Progenitor cell of endocrine pancreas (in vitro differentiated cells): ENCODE measurements at regions not wholly inside any gene's neighbourhood (a gene's known extent, or its start where the extent isn't known, plus 50 kb on each side); places are given as distances from the start of the nearest gene placed in this dataset.

Experiments
- DNase-seq: peaks from one replicate; pipeline ENCODE4 v3.0.0; 2021; ENCODE audit warnings: low spot score; ENCODE audit not compliant: unreplicated experiment
- H3K27ac Mint-ChIP-seq: 2 replicates; pipeline ENCODE4 v1.8.0; 2021; ENCODE audit warnings: mild to moderate bottlenecking, moderate library complexity, mixed read lengths
- H3K27me3 Mint-ChIP-seq: 2 replicates; pipeline ENCODE4 v1.8.0; 2021; ENCODE audit warnings: mixed read lengths
- H3K36me3 Mint-ChIP-seq: 2 replicates; pipeline ENCODE4 v1.8.0; 2022; ENCODE audit warnings: mixed read lengths; ENCODE audit not compliant: insufficient read depth
- H3K4me1 Mint-ChIP-seq: 2 replicates; pipeline ENCODE4 v1.8.0; 2021; ENCODE audit warnings: low read depth, mixed read lengths
- H3K4me3 Mint-ChIP-seq: 2 replicates; pipeline ENCODE4 v1.8.0; 2021; ENCODE audit warnings: low read depth, mild to moderate bottlenecking, moderate library complexity, mixed read lengths
- H3K9me3 Mint-ChIP-seq: 2 replicates; pipeline ENCODE4 v1.8.0; 2021; ENCODE audit warnings: low read depth, mixed read lengths
- TF ChIP-seq, protein P1 (sequence below): fragments of 200-600 bp; sonication (generic); IDR thresholded peaks from one replicate; pipeline ENCODE4 v1.5.0; 2021; ENCODE audit warnings: antibody characterized with exemption, mild to moderate bottlenecking; ENCODE audit not compliant: unreplicated experiment

GRCh38 chr3:72231439-72232196 is 446.7 kb upstream of the PROK2 start:
- peaks cover 2% of the 10 kb centered on the region for H3K9me3 Mint-ChIP-seq
- TF ChIP-seq, protein P1, sequence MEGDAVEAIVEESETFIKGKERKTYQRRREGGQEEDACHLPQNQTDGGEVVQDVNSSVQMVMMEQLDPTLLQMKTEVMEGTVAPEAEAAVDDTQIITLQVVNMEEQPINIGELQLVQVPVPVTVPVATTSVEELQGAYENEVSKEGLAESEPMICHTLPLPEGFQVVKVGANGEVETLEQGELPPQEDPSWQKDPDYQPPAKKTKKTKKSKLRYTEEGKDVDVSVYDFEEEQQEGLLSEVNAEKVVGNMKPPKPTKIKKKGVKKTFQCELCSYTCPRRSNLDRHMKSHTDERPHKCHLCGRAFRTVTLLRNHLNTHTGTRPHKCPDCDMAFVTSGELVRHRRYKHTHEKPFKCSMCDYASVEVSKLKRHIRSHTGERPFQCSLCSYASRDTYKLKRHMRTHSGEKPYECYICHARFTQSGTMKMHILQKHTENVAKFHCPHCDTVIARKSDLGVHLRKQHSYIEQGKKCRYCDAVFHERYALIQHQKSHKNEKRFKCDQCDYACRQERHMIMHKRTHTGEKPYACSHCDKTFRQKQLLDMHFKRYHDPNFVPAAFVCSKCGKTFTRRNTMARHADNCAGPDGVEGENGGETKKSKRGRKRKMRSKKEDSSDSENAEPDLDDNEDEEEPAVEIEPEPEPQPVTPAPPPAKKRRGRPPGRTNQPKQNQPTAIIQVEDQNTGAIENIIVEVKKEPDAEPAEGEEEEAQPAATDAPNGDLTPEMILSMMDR: no peak
- no peak overlapping the region for H3K27ac Mint-ChIP-seq
- no peak for DNase-seq
- H3K27me3 Mint-ChIP-seq: peaks cover 27% of the 10 kb centered on the region
- H3K4me3 Mint-ChIP-seq: no peak overlapping the region
- H3K36me3 Mint-ChIP-seq: no peaks in the 10 kb centered on the region
- no peaks in the 10 kb centered on the region for H3K4me1 Mint-ChIP-seq

DNA sequence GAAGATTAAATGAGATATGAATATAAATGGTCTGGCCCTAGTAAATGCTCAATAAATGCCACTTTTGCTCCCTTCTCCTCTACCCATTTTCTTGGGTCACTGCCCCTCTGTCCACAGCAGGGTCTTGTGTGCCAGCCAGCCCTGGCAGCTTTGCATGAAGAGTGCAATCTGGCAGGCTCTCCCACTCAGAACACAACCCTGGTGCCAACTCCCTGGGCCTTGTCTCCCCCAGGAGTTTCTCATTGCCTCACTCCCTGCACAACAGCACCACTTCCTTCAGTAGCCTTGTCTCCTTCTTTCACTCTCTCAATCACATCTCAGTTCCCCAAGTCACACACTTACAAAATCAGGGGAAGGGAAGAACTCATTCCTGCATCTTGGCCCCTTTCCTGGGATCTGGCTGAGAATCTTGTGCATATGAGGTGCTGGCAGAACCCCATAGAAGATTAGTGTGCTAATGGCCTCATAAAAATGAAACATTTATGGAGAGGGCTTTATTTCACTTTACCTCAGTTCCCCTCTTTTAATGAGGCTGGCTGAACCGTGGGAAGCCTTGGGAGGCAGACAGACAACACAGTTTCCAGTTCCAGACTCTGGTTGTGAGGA is 445.9 kb upstream of the PROK2 start:
- peaks cover 22% of the 10 kb centered on the region for H3K27me3 Mint-ChIP-seq
- no peak for DNase-seq
- H3K4me3 Mint-ChIP-seq: no peak overlapping the region
- H3K4me1 Mint-ChIP-seq: no peaks in the 10 kb centered on the region
- TF ChIP-seq, protein P1: no peak
- H3K36me3 Mint-ChIP-seq: no peaks in the 10 kb centered on the region
- peaks cover 7% of the 10 kb centered on the region for H3K9me3 Mint-ChIP-seq
- no peak overlapping the region for H3K27ac Mint-ChIP-seq

- Mint-ChIP-seq H3K27ac (no peak overlapping the region), H3K9me3 (peaks cover 17% of the 10 kb centered on the region), H3K27me3 (peaks cover 21% of the 10 kb centered on the region), H3K4me1 (no peaks in the 10 kb centered on the region), H3K36me3 (no peaks in the 10 kb centered on the region), H3K4me3 (no peak overlapping the region)
- TF ChIP-seq, protein P1: no peak
- no peak for DNase-seq
Observed at GRCh38 chr3:72229952-72230351, 445.0 kb upstream of the PROK2 start.

- Mint-ChIP-seq H3K9me3 (peaks cover 25% of the 10 kb centered on the region), H3K27me3 (peaks cover 16% of the 10 kb centered on the region), H3K4me3 (no peak overlapping the region), H3K4me1 (no peaks in the 10 kb centered on the region), H3K27ac (no peak overlapping the region), H3K36me3 (no peaks in the 10 kb centered on the region)
- DNase-seq: no peak
- TF ChIP-seq, protein P1: no peak
Observed at GRCh38 chr3:72227486-72228070, 442.6 kb upstream of the PROK2 start.

DNA sequence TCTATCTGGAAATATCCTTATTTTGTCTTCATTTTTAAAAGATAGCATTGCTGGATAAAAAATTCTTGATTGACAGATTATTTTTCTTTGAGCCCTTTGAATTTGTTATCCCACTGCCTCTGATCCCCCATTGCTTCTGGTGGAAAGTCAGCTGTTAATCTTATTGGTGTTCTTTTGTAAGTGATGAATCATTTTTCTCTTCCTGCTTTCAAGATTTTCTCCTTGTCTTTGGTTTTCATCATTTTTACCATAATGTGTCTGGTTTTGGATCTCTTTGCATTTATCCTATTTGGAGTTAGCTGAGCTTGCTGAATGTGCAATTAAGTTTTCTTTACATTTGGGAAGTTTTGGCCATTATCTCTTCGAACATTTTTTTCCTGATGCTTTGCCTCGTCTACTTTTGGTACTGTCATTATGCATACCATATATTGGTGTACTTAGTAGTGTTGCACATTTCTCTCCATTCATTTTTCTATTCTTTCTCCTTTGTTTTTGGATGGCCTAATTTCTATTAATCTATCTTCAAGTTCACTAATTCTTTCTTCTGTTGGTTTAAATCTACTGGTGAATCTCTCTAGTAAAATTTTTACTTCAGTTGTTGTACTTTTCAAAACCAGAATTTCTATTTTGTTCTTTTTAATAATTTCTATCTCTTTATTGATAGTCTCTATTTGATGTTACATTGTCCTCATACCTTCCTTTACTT is 440.0 kb upstream of the PROK2 start:
- H3K9me3 Mint-ChIP-seq: peaks cover 25% of the 10 kb centered on the region
- no peaks in the 10 kb centered on the region for H3K36me3 Mint-ChIP-seq
- H3K4me3 Mint-ChIP-seq: no peak overlapping the region
- DNase-seq: no peak
- H3K27me3 Mint-ChIP-seq: peaks cover 7% of the 10 kb centered on the region
- TF ChIP-seq, protein P1: no peak
- no peaks in the 10 kb centered on the region for H3K4me1 Mint-ChIP-seq
- no peak overlapping the region for H3K27ac Mint-ChIP-seq
